Endothelial cell of umbilical vein (primary cell): ENCODE measurements at regions not wholly inside any gene's neighbourhood (a gene's known extent, or its start where the extent isn't known, plus 50 kb on each side); places are given as distances from the start of the nearest gene placed in this dataset.

Experiments used
- BruUV-seq: library from RNA; stranded (reverse); fragments of 400-500 nt; replicated peaks from 2 replicates; lab custom pipeline; 2021; lab: Mats Ljungman, UMichigan
- CTCF ChIA-PET: fragments of 300-600, 350-600 bp; sonication (Branson Sonifier 250); formaldehyde crosslinking; loops from one replicate; lab custom pipeline; 2021; ENCODE audit warnings: antibody characterized with exemption, inconsistent platforms; lab: Charles Lee
- POLR2A ChIA-PET: fragments of 300-600, 350-600 bp; sonication (Branson Sonifier 250); formaldehyde crosslinking; loops from one replicate; lab custom pipeline; 2021; ENCODE audit warnings: antibody characterized with exemption, inconsistent platforms; lab: Charles Lee
- DNase-seq: peaks from one replicate; pipeline ENCODE4 v3.0.0-alpha.2; 2011; ENCODE audit warnings: low read depth, low spot score
- FAIRE-seq: peaks from 2 replicates; lab custom pipeline; 2011; peaks lifted over from hg19 to GRCh38; lab: Jason Lieb, UNC
- H2AFZ ChIP-seq: 2 replicates; pipeline ENCODE4 v1.6.0; 2012; ENCODE audit warnings: low read depth, low read length, control low read depth, inconsistent platforms
- H3K27ac ChIP-seq: 2 replicates; pipeline ENCODE4 v1.5.1; 2011; ENCODE audit warnings: low read depth, mild to moderate bottlenecking, control low read depth, low read length, moderate library complexity; ENCODE audit not compliant: insufficient read depth
- H3K27me3 ChIP-seq, 2 experiments: 2 replicates each; pipeline versions ENCODE4 v1.6.0 to v1.6.1; 2011; ENCODE audit warnings: low read length in 2 of 2, mixed read lengths in 1 of 2; ENCODE audit not compliant: control insufficient read depth in 2 of 2, insufficient read depth in 2 of 2
- H3K36me3 ChIP-seq, 2 experiments: 2 replicates in 1 of 2; 3 replicates in 1 of 2; pipeline ENCODE4 v1.5.1; 2011; ENCODE audit warnings: low read length in 2 of 2, mild to moderate bottlenecking in 1 of 2, moderate library complexity in 1 of 2; ENCODE audit not compliant: control insufficient read depth in 2 of 2, insufficient read depth in 2 of 2; ENCODE audit errors: extremely low read depth in 1 of 2
- H3K4me1 ChIP-seq: 3 replicates; pipeline ENCODE4 v1.5.1; 2011; ENCODE audit warnings: mild to moderate bottlenecking, low read length; ENCODE audit not compliant: control insufficient read depth, insufficient read depth; ENCODE audit errors: extremely low read depth
- H3K4me2 ChIP-seq: 2 replicates; pipeline ENCODE4 v1.6.1; 2011; ENCODE audit warnings: low read length, control low read depth, mixed read lengths; ENCODE audit not compliant: insufficient read depth
- H3K4me3 ChIP-seq, 3 experiments: fragments of 200-600 bp in 1 of 3; sonication (generic), shearing (Covaris generic) in 1 of 3; replicated peaks in 1 of 3; 2 replicates each; pipeline ENCODE4 v1.5.1; 2011 to 2016; ENCODE audit warnings: control low read depth in 3 of 3, low read length in 3 of 3, mild to moderate bottlenecking in 2 of 3, inconsistent platforms in 1 of 3, low read depth in 1 of 3, moderate library complexity in 1 of 3; ENCODE audit not compliant: insufficient read depth in 1 of 3
- H3K79me2 ChIP-seq: 2 replicates; pipeline ENCODE4 v1.6.0; 2012; ENCODE audit warnings: low read length, inconsistent platforms; ENCODE audit not compliant: control insufficient read depth, insufficient read depth
- H3K9ac ChIP-seq: replicated peaks from 2 replicates; pipeline ENCODE3; 2011; ENCODE audit warnings: low read length, control low read depth; ENCODE audit not compliant: insufficient read depth; ENCODE audit errors: extremely low read depth
- H3K9me1 ChIP-seq: replicated peaks from 3 replicates; pipeline ENCODE4 v1.6.0; 2011; ENCODE audit warnings: mild to moderate bottlenecking, low read length; ENCODE audit not compliant: control insufficient read depth, insufficient read depth; ENCODE audit errors: extremely low read depth
- H3K9me3 ChIP-seq: replicated peaks from 2 replicates; pipeline ENCODE4 v1.5.1; 2012; ENCODE audit warnings: low read length, inconsistent platforms; ENCODE audit not compliant: control insufficient read depth, insufficient read depth
- H4K20me1 ChIP-seq: replicated peaks from 2 replicates; pipeline ENCODE3; 2011; ENCODE audit warnings: mild to moderate bottlenecking, low read length; ENCODE audit not compliant: control insufficient read depth, insufficient read depth; ENCODE audit errors: extremely low read depth
- EZH2 ChIP-seq: IDR thresholded peaks from 2 replicates; pipeline ENCODE4 v1.6.1; 2012; ENCODE audit warnings: borderline replicate concordance, low read depth, mild to moderate bottlenecking, moderate library complexity, low read length, inconsistent platforms; ENCODE audit not compliant: severe bottlenecking
- FOS ChIP-seq: IDR thresholded peaks from 2 replicates; pipeline ENCODE4 v1.6.1; 2011; ENCODE audit warnings: mild to moderate bottlenecking, low read length, moderate library complexity, borderline replicate concordance; ENCODE audit not compliant: insufficient read depth
- GATA2 ChIP-seq: IDR thresholded peaks from 2 replicates; pipeline ENCODE4 v1.7.0; 2011; ENCODE audit warnings: low read depth, mild to moderate bottlenecking, moderate library complexity, mixed read lengths, low read length; ENCODE audit not compliant: insufficient read length, insufficient read depth
- JUN ChIP-seq: IDR thresholded peaks from 2 replicates; pipeline ENCODE4 v1.6.1; 2011; ENCODE audit warnings: borderline replicate concordance, low read depth; ENCODE audit not compliant: insufficient read length, insufficient read depth
- MYC ChIP-seq: IDR thresholded peaks from one replicate; pipeline ENCODE4 v1.6.1; 2011; ENCODE audit warnings: mild to moderate bottlenecking, low read depth, low read length
- POLR2A ChIP-seq: IDR thresholded peaks from 2 replicates; pipeline ENCODE4 v1.6.1; 2012; ENCODE audit warnings: low read depth, mild to moderate bottlenecking, control low read depth, low read length
- POLR2AphosphoS5 ChIP-seq: IDR thresholded peaks from 2 replicates; pipeline ENCODE4 v1.6.1; 2012; ENCODE audit warnings: low read depth, mild to moderate bottlenecking, control low read depth, low read length, moderate library complexity; ENCODE audit not compliant: insufficient read depth
- dilution Hi-C: fragments of 300-500 bp; cut with MboI; formaldehyde crosslinking; loops from one replicate; pipeline ENCODE4 v1.15.0; 2019; ENCODE audit warnings: low sequenced_read_pairs; ENCODE audit not compliant: extremely low pct_ligation_motif_present
- intact Hi-C: fragments of 100-400 bp; cut with micrococcal nuclease; formaldehyde crosslinking; loops from one replicate; pipeline ENCODE4 v1.10.0; 2022
- TF ChIP-seq, protein P1 (sequence below), 2 donors: IDR thresholded peaks; 1 replicate in 1 of 2; 2 replicates in 1 of 2; pipeline ENCODE4 v1.5.1; 2011; ENCODE audit warnings: low read length in 2 of 2, mild to moderate bottlenecking in 2 of 2, moderate library complexity in 2 of 2, control low read depth in 1 of 2, inconsistent platforms in 1 of 2, low read depth in 1 of 2; ENCODE audit not compliant: insufficient read depth in 1 of 2; ENCODE audit errors: extremely low read depth in 1 of 2
- TF ChIP-seq, protein P2 (sequence below): IDR thresholded peaks from 2 replicates; pipeline ENCODE4 v1.6.1; 2011; ENCODE audit not compliant: insufficient read depth, insufficient read length

DNA sequence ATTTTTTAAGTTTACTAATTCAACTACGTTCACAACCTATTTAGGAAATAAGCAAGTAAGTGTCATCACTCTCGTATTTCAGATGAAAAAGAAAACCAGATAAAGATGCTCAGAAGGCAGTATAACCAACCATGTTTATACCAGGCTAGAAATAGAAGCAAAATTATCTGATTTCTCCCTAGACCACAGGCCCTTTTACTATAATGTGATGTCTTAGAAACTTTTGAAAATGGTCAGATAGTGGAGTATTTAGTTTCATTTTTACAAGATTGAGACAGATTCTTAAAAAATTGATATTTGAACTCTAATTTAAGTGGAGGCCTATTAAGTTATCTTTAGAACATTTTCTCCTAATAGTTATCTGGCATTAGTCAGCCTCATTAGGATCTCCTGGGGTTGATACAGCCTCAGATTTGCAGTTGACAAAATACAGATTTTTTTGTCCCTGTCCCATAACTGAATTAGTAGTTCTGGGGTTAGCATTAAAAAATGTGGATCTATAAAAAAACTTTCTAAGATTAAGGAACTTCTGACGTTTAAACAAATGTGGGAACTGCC, 818.7 kb upstream of the PCDH9 start:
- H3K36me3 ChIP-seq, result no peaks in the 10 kb centered on the region
- BruUV-seq, result no TSS peak
- no peaks in the 10 kb centered on the region for H3K79me2 ChIP-seq
- H3K27ac ChIP-seq, result no peak overlapping the region
- DNase-seq, result no peak
- H4K20me1 ChIP-seq, result no peaks in the 10 kb centered on the region
- POLR2A ChIA-PET, result no interaction called here
- TF ChIP-seq MYC (no peak), POLR2A (no peak), FOS (no peak), POLR2AphosphoS5 (no peak), GATA2 (no peak), EZH2 (no peak), JUN (no peak)
- TF ChIP-seq, protein P1, sequence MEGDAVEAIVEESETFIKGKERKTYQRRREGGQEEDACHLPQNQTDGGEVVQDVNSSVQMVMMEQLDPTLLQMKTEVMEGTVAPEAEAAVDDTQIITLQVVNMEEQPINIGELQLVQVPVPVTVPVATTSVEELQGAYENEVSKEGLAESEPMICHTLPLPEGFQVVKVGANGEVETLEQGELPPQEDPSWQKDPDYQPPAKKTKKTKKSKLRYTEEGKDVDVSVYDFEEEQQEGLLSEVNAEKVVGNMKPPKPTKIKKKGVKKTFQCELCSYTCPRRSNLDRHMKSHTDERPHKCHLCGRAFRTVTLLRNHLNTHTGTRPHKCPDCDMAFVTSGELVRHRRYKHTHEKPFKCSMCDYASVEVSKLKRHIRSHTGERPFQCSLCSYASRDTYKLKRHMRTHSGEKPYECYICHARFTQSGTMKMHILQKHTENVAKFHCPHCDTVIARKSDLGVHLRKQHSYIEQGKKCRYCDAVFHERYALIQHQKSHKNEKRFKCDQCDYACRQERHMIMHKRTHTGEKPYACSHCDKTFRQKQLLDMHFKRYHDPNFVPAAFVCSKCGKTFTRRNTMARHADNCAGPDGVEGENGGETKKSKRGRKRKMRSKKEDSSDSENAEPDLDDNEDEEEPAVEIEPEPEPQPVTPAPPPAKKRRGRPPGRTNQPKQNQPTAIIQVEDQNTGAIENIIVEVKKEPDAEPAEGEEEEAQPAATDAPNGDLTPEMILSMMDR (IDR thresholded peaks at IDR 0.05; ENCODE audit: extremely low read depth in 1 of 2, insufficient read depth in 1 of 2, low read depth in 1 of 2, low read length in 2 of 2), result no peak
- TF ChIP-seq, protein P2, sequence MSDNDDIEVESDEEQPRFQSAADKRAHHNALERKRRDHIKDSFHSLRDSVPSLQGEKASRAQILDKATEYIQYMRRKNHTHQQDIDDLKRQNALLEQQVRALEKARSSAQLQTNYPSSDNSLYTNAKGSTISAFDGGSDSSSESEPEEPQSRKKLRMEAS, result no peak
- H3K4me3 ChIP-seq, result no peak overlapping the region
- H3K4me2 ChIP-seq, result no peak overlapping the region
- H3K9me3 ChIP-seq, result no peaks in the 10 kb centered on the region
- H2AFZ ChIP-seq, result no peak overlapping the region
- no peak overlapping the region for H3K9ac ChIP-seq
- H3K4me1 ChIP-seq, result no peaks in the 10 kb centered on the region
- no peaks in the 10 kb centered on the region for H3K27me3 ChIP-seq
- H3K9me1 ChIP-seq, result no peaks in the 10 kb centered on the region
- intact Hi-C loops (no loop called here), dilution Hi-C loops (no loop called here)
- no peak for FAIRE-seq
- CTCF ChIA-PET, result no interaction called here
